ENCODE measurements at regions not wholly inside any gene's neighbourhood (a gene's known extent, or its start where the extent isn't known, plus 50 kb on each side); places are given as distances from the start of the nearest gene placed in this dataset.

- TF ChIP-seq CTCF (IDR thresholded peaks at IDR 0.05; ENCODE audit: poor library complexity, severe bottlenecking) (no peak), POLR2AphosphoS5 (IDR thresholded peaks at IDR 0.05) (no peak), EP300 (conservative IDR thresholded peaks at IDR 0.05; ENCODE audit: poor library complexity, severe bottlenecking) (no peak), RAD21 (conservative IDR thresholded peaks at IDR 0.05) (no peak), MXI1 (conservative IDR thresholded peaks at IDR 0.05; ENCODE audit: poor library complexity, severe bottlenecking) (no peak), EZH2 (IDR thresholded peaks at IDR 0.05; ENCODE audit: borderline replicate concordance, insufficient read depth, low read length, poor library complexity, severe bottlenecking) (no peak), TAF1 (IDR thresholded peaks at IDR 0.05; ENCODE audit: low read depth) (no peak), SMC3 (conservative IDR thresholded peaks at IDR 0.05; ENCODE audit: poor library complexity) (no peak)
- TF ChIP-seq, protein P1, sequence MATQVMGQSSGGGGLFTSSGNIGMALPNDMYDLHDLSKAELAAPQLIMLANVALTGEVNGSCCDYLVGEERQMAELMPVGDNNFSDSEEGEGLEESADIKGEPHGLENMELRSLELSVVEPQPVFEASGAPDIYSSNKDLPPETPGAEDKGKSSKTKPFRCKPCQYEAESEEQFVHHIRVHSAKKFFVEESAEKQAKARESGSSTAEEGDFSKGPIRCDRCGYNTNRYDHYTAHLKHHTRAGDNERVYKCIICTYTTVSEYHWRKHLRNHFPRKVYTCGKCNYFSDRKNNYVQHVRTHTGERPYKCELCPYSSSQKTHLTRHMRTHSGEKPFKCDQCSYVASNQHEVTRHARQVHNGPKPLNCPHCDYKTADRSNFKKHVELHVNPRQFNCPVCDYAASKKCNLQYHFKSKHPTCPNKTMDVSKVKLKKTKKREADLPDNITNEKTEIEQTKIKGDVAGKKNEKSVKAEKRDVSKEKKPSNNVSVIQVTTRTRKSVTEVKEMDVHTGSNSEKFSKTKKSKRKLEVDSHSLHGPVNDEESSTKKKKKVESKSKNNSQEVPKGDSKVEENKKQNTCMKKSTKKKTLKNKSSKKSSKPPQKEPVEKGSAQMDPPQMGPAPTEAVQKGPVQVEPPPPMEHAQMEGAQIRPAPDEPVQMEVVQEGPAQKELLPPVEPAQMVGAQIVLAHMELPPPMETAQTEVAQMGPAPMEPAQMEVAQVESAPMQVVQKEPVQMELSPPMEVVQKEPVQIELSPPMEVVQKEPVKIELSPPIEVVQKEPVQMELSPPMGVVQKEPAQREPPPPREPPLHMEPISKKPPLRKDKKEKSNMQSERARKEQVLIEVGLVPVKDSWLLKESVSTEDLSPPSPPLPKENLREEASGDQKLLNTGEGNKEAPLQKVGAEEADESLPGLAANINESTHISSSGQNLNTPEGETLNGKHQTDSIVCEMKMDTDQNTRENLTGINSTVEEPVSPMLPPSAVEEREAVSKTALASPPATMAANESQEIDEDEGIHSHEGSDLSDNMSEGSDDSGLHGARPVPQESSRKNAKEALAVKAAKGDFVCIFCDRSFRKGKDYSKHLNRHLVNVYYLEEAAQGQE (IDR thresholded peaks at IDR 0.05; ENCODE audit: borderline replicate concordance), result no peak
Measured at GRCh38 chr5:92775711-92776615, 805.1 kb downstream of the NR2F1-AS1 start.
